Fibroblast of lung (primary cell): ENCODE measurements at regions not wholly inside any gene's neighbourhood (a gene's known extent, or its start where the extent isn't known, plus 50 kb on each side); places are given as distances from the start of the nearest gene placed in this dataset.

ENCODE experiments used
- DNase-seq, 2 donors: peaks; one replicate each; pipeline versions ENCODE4 v3.0.0 to v3.0.0-alpha.2; 2010; ENCODE audit warnings: low read depth in 2 of 2
- H2AFZ ChIP-seq: 2 replicates; pipeline ENCODE4 v1.5.1; 2012; ENCODE audit warnings: low read length, control low read depth, inconsistent platforms
- H3K27ac ChIP-seq: 2 replicates; pipeline ENCODE4 v1.5.1; 2011; ENCODE audit warnings: low read length, control low read depth; ENCODE audit not compliant: insufficient read depth
- H3K27me3 ChIP-seq: 2 replicates; pipeline ENCODE4 v1.5.1; 2011; ENCODE audit warnings: mild to moderate bottlenecking, low read length; ENCODE audit not compliant: control insufficient read depth, insufficient read depth
- H3K36me3 ChIP-seq: 2 replicates; pipeline ENCODE4 v1.5.1; 2011; ENCODE audit warnings: low read length; ENCODE audit not compliant: control insufficient read depth, insufficient read depth
- H3K4me1 ChIP-seq: 2 replicates; pipeline ENCODE4 v1.5.1; 2011; ENCODE audit warnings: low read length; ENCODE audit not compliant: control insufficient read depth, insufficient read depth; ENCODE audit errors: extremely low read depth
- H3K4me2 ChIP-seq: 2 replicates; pipeline ENCODE4 v1.5.1; 2011; ENCODE audit warnings: low read length, control low read depth; ENCODE audit not compliant: insufficient read depth; ENCODE audit errors: extremely low read depth
- H3K4me3 ChIP-seq, 4 experiments: fragments of 200-600 bp in 1 of 4; sonication (generic) in 1 of 4; replicated peaks in 1 of 4; 2 replicates each; pipeline ENCODE4 v1.5.1; 2011 to 2016; ENCODE audit warnings: low read length in 4 of 4, low read depth in 3 of 4, mild to moderate bottlenecking in 3 of 4, control low read depth in 2 of 4, inconsistent platforms in 1 of 4, mixed read lengths in 1 of 4; ENCODE audit not compliant: insufficient read depth in 1 of 4; ENCODE audit errors: control extremely low read depth in 1 of 4
- H3K79me2 ChIP-seq: 2 replicates; pipeline ENCODE4 v1.5.1; 2012; ENCODE audit warnings: mild to moderate bottlenecking, low read length, inconsistent platforms; ENCODE audit not compliant: control insufficient read depth, insufficient read depth
- H3K9ac ChIP-seq: 2 replicates; pipeline ENCODE4 v1.5.1; 2011; ENCODE audit warnings: mild to moderate bottlenecking, low read length, control low read depth; ENCODE audit not compliant: insufficient read depth
- H3K9me3 ChIP-seq: 2 replicates; pipeline ENCODE4 v1.5.1; 2012; ENCODE audit warnings: low read depth, low read length; ENCODE audit not compliant: control insufficient read depth, insufficient read depth
- H4K20me1 ChIP-seq: 2 replicates; pipeline ENCODE4 v1.5.1; 2011; ENCODE audit warnings: low read length; ENCODE audit not compliant: control insufficient read depth, insufficient read depth; ENCODE audit errors: extremely low read depth
- EZH2 ChIP-seq: IDR thresholded peaks from 2 replicates; pipeline ENCODE4 v1.5.1; 2012; ENCODE audit warnings: low read length, control low read depth, mild to moderate bottlenecking; ENCODE audit errors: missing control alignments
- TF ChIP-seq, protein P1 (sequence below), 2 donors: IDR thresholded peaks in 1 of 2; conservative IDR thresholded peaks in 1 of 2; 1 replicate in 1 of 2; 2 replicates in 1 of 2; pipeline ENCODE4 v1.5.1; 2011 to 2012; ENCODE audit warnings: low read length in 2 of 2, control low read depth in 1 of 2, inconsistent platforms in 1 of 2, low read depth in 1 of 2, mild to moderate bottlenecking in 1 of 2

DNA sequence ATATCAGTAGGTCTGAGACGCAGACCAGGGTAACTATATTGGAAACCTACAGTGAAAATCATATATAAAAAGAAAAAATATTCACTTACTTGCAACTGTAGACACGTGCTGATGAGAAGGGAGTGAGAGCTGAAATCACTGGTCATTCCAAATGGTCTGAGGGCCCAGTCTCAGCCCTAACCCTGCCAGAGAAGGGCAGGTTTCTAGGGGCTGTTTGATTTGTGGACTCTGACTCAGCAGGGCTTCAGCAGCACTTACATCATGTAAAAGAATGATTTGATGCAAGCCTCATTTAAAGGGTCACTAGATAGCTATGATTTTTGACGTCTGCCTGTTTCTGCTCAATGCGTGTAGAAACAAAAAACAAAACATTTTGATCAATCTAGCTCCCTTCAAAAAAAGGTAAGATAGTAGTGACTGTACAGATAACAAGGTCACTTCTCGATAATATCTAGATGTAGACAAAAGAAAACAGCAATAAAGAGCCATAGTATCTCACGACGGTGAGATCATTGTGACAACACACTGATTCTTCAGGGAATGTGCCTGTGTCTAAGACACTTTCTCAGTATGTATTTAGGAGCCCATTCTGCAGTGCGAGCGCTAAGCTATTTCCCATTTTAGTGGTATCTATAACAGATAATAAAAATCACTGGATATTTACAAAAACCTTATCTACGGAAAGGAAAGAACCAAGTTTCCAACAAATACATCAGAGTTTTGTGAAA is 307.2 kb downstream of the HIVEP2 start:
- H3K27ac ChIP-seq, result no peak overlapping the region
- H3K79me2 ChIP-seq, result no peaks in the 10 kb centered on the region
- no peak overlapping the region for H2AFZ ChIP-seq
- no peaks in the 10 kb centered on the region for H3K9me3 ChIP-seq
- no peaks in the 10 kb centered on the region for H3K36me3 ChIP-seq
- TF ChIP-seq, protein P1, sequence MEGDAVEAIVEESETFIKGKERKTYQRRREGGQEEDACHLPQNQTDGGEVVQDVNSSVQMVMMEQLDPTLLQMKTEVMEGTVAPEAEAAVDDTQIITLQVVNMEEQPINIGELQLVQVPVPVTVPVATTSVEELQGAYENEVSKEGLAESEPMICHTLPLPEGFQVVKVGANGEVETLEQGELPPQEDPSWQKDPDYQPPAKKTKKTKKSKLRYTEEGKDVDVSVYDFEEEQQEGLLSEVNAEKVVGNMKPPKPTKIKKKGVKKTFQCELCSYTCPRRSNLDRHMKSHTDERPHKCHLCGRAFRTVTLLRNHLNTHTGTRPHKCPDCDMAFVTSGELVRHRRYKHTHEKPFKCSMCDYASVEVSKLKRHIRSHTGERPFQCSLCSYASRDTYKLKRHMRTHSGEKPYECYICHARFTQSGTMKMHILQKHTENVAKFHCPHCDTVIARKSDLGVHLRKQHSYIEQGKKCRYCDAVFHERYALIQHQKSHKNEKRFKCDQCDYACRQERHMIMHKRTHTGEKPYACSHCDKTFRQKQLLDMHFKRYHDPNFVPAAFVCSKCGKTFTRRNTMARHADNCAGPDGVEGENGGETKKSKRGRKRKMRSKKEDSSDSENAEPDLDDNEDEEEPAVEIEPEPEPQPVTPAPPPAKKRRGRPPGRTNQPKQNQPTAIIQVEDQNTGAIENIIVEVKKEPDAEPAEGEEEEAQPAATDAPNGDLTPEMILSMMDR (conservative IDR thresholded peaks at IDR 0.05 in 1 of 2, IDR thresholded peaks at IDR 0.05 in 1 of 2; ENCODE audit: low read depth in 1 of 2, low read length in 2 of 2), result no peak
- TF ChIP-seq EZH2, result no peak
- no peaks in the 10 kb centered on the region for H4K20me1 ChIP-seq
- no peak overlapping the region for H3K4me2 ChIP-seq
- peak; percentile 18 to 32 for DNase-seq
- H3K9ac ChIP-seq, result no peak overlapping the region
- no peaks in the 10 kb centered on the region for H3K4me1 ChIP-seq
- no peaks in the 10 kb centered on the region for H3K27me3 ChIP-seq
- no peak overlapping the region for H3K4me3 ChIP-seq

DNA sequence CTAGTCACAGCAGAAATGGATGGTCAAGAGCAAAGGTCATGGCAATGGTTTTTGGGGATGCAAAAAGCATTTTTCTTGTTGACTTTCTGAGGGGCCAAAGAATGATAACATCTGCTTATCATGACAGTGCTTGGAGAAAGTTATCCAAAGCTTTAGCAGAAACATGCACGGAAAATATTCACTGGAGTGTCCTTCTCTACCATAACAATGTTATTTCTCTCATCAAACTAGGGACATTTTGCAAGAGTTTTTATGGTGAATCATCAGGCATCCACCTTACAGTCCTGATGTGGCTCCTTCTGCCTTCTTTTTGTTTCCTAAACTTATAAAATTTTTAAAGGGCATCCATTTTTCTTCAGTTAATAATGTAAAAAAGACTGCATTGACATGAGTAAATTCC is 302.3 kb downstream of the HIVEP2 start:
- Histone ChIP-seq H2AFZ (no peak overlapping the region), H3K9ac (no peak overlapping the region), H4K20me1 (no peaks in the 10 kb centered on the region), H3K27ac (no peak overlapping the region), H3K4me1 (no peaks in the 10 kb centered on the region), H3K9me3 (no peaks in the 10 kb centered on the region), H3K79me2 (no peaks in the 10 kb centered on the region), H3K4me3 (no peak overlapping the region), H3K36me3 (no peaks in the 10 kb centered on the region), H3K4me2 (no peak overlapping the region), H3K27me3 (peaks cover 2% of the 10 kb centered on the region)
- TF ChIP-seq, protein P1 (conservative IDR thresholded peaks at IDR 0.05 in 1 of 2, IDR thresholded peaks at IDR 0.05 in 1 of 2; ENCODE audit: low read depth in 1 of 2, low read length in 2 of 2), result no peak
- no peak for TF ChIP-seq EZH2
- peak in 1 of 2 donors; percentile 5 for DNase-seq

DNA sequence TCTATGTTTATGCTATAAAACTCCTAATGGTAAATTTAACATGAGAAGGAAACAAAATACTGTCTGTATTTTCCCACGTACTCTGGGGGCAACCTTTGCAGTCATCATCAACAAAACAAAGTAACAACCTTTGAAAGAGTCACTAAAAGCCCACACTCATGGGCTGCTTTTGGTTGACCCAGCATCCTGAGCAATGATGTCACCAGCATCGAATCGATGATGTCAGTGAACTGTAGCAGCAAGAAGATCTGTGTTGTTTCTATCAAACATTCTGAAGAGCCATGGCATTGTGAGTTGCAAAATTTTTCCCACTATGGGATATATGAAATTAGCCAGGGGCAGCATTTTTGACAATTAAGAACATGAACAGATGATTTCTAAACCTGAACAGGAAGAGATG is 300.1 kb downstream of the HIVEP2 start:
- no peaks in the 10 kb centered on the region for H3K36me3 ChIP-seq
- no peak overlapping the region for H3K4me2 ChIP-seq

More for the DNA sequence above, 300.1 kb downstream of the HIVEP2 start:
- Histone ChIP-seq H3K27me3 (peaks cover 4% of the 10 kb centered on the region), H3K9ac (no peak overlapping the region), H3K79me2 (no peaks in the 10 kb centered on the region), H3K4me3 (no peak overlapping the region), H2AFZ (no peak overlapping the region), H3K4me1 (no peaks in the 10 kb centered on the region), H4K20me1 (no peaks in the 10 kb centered on the region), H3K9me3 (no peaks in the 10 kb centered on the region), H3K27ac (no peak overlapping the region)
- TF ChIP-seq EZH2, result no peak
- TF ChIP-seq, protein P1 (conservative IDR thresholded peaks at IDR 0.05 in 1 of 2, IDR thresholded peaks at IDR 0.05 in 1 of 2; ENCODE audit: low read depth in 1 of 2, low read length in 2 of 2), result no peak
- DNase-seq, result no peak
